Spleen (tissue), 11 donors: ENCODE measurements at regions not wholly inside any gene's neighbourhood (a gene's known extent, or its start where the extent isn't known, plus 50 kb on each side); places are given as distances from the start of the nearest gene placed in this dataset.
"Not testable (repeated sequence)": the region's sequence is repeated elsewhere in the genome, so short reads cannot be mapped to it uniquely, and the experiment has no call there.

Source experiments
- DNase-seq: peaks from one replicate; pipeline ENCODE4 v3.0.0-alpha.2; 2020
- H3K27ac ChIP-seq, 8 donors: fragments of 200-600 bp; sonication (generic) in 7 of 8; 1 replicate in 4 of 8; 2 replicates in 4 of 8; pipeline versions ENCODE4 v1.5.0 to v1.8.0; 2016 to 2021; ENCODE audit warnings: inconsistent platforms in 4 of 8, mild to moderate bottlenecking in 4 of 8, moderate library complexity in 1 of 8
- H3K27me3 ChIP-seq, 7 donors: fragments of 200-600 bp; sonication (generic) in 6 of 7; replicated peaks in 1 of 7; 1 replicate in 4 of 7; 2 replicates in 3 of 7; pipeline versions ENCODE4 v1.5.0 to v1.8.0; 2016 to 2021; ENCODE audit warnings: inconsistent platforms in 3 of 7, mild to moderate bottlenecking in 1 of 7
- H3K36me3 ChIP-seq, 6 donors: fragments of 200-600 bp; sonication (generic) in 5 of 6; 1 replicate in 4 of 6; 2 replicates in 2 of 6; pipeline versions ENCODE4 v1.5.0 to v1.8.0; 2016 to 2021; ENCODE audit warnings: inconsistent platforms in 2 of 6
- H3K4me1 ChIP-seq, 6 donors: fragments of 200-600 bp; sonication (generic) in 5 of 6; 1 replicate in 3 of 6; 2 replicates in 3 of 6; pipeline versions ENCODE4 v1.5.0 to v1.8.0; 2016 to 2021; ENCODE audit warnings: inconsistent platforms in 3 of 6
- H3K4me3 ChIP-seq, 8 donors: fragments of 200-600 bp; sonication (generic) in 7 of 8; 1 replicate in 4 of 8; 2 replicates in 4 of 8; pipeline versions ENCODE4 v1.5.0 to v1.8.0; 2016 to 2021; ENCODE audit warnings: inconsistent platforms in 4 of 8, mild to moderate bottlenecking in 4 of 8, moderate library complexity in 2 of 8
- H3K9me3 ChIP-seq, 8 donors: fragments of 200-600 bp; sonication (generic) in 7 of 8; 1 replicate in 4 of 8; 2 replicates in 4 of 8; pipeline versions ENCODE4 v1.5.0 to v1.8.0; 2016 to 2021; ENCODE audit warnings: inconsistent platforms in 4 of 8
- WGBS, 5 donors: extraction: QIAGEN DNeasy Blood & Tissue Kit in 3 of 5; methylation state at CpG; one replicate each; pipeline versions ENCODE4 v1.1.5 to v1.1.7; 2013 to 2018; 5-methylcytosine and 5-hydroxymethylcytosine counted together
- intact Hi-C: fragments of 100-400 bp; cut with DNase I; formaldehyde crosslinking; loops from one replicate; pipeline ENCODE4 v1.15.0; 2023; ENCODE audit warnings: low total_unique reads
- donor health status: healthy with polysubstance abuse.
- donor health status: DM: no; HTN: no; CAD: no; lungs with moderate emphysema.
- donor health status: DM: no; HTN: no; CAD: no.
- donor health status: Bipolar disorder and iron deficiency.
- donor health status: healthy.
- donor health status: DM: no; HTN: no; CAD: no.
- donor health status: DM: yes; HTN: yes; CAD: no.

DNA sequence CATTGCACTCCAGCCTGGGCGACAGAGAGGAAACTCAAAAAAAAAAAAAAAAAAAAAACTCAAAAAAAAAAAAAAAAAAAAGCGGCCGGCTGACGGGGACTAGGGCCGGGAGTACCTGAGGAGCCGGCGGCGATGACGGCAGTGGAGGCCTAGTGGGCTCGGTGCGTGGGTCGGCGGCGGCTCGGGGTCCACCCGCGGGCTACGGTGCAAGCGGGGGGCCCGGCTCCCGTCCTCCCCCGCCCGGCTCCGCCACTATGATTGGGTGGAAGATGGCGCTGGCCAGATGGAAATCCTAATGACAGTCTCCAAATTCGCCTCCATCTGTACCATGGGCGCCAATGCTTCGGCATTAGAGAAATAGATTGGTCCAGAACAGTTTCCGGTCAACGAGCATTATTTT lies 190.7 kb downstream of the TGIF2LX start:
- WGBS, 5 donors = 91 to 99% (median 94%) methylated on average over 18 to 30 of the region's 30 CpGs
- H3K9me3 ChIP-seq, intact Hi-C loops, H3K27ac ChIP-seq, H3K27me3 ChIP-seq, H3K4me3 ChIP-seq, H3K36me3 ChIP-seq, H3K4me1 ChIP-seq: not testable (repeated sequence)
- peak; percentile 62 for DNase-seq

DNA sequence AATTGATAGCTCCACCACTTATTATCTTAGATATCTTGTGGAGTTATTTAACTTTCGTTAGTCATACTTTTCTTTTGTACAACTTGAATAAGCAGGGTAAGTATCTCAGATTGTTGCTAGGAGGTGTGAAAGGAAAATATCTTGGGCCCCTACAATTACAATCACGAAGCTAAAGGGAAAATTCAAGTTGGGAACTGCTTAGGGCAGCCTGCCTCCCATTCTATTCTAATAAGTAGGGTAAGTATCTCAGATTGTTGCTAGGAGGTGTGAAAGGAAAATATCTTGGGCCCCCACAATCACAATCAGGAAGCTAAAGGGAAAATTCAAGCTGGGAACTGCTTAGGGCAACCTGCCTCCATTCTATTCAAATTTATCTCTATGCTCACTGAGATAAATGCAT lies 213.2 kb downstream of the TGIF2LX start:
- WGBS, 5 donors = 47 to 79% (median 59%) methylated on average over 1 to 2 of the region's 2 CpGs; no CpG with 5 or more reads in 1 of the 5 donors
- intact Hi-C loops, DNase-seq, H3K4me3 ChIP-seq, H3K4me1 ChIP-seq, H3K36me3 ChIP-seq, H3K27ac ChIP-seq, H3K9me3 ChIP-seq, H3K27me3 ChIP-seq: not testable (repeated sequence)

DNA sequence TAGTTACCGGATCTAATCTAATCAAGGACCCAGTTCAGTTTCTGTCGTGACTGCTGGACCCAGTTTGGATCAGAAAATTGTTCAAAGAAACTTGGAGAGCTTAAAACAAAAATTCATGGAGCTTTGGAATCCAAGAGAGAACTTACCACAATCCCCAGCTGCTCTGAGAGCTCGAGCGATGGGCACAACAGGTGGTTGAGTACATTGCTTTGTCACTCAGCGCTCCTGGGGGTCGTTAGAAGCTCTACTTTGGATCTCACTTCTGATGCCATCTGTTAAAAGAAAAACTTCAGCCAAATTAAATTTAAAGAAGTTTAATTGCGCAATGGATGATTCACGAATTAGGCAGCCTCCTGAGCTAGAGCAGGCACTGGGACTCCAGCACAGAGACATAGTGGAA lies 257.3 kb downstream of the TGIF2LX start:
- H3K27me3 ChIP-seq, H3K36me3 ChIP-seq, H3K9me3 ChIP-seq, H3K4me3 ChIP-seq, intact Hi-C loops, H3K27ac ChIP-seq, H3K4me1 ChIP-seq, DNase-seq: not testable (repeated sequence)
- 55 to 76% (median 67%) methylated on average over 6 to 8 of the region's 8 CpGs for WGBS, 5 donors

DNA sequence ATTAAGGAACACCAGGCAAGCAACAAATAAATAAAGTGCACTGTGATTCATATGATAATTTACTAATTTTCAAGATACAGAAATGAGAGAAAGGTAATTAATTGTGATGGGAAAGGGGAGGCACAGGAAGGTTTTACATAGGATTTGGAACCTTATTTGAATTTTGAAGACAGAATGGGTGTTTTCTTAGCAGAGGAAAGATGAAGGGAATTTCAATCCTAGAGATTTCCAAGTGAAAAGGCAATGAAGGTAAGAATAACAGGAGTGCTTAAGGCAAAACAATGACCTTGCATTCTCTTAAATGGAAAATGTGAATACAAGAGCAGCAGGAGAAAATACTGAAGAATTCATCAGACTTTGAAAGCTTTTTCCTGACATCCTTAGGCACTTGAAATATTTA lies 267.3 kb downstream of the TGIF2LX start:
- DNase-seq, H3K4me3 ChIP-seq, intact Hi-C loops, H3K4me1 ChIP-seq, H3K36me3 ChIP-seq, H3K27ac ChIP-seq, H3K27me3 ChIP-seq, H3K9me3 ChIP-seq: not testable (repeated sequence)

DNA sequence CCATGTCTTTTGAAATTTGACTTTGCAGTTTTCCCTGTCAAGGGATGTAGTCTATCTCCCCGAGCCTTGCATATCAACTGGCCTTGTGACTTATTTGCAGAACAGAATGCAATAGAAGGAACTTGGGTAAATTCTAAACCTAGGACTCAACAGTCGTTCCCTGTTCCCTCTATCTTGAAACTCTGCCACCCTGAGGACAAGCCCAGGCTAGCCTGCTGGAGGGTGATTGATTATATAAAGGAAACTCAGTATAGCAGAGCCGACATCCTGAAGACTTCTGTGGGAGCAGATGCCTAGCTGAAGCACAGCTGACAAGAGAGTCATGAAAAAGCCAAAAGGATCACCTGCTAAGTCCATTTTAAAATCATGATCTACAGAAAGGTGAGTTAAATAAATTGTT lies 285.1 kb downstream of the TGIF2LX start:
- H3K27ac ChIP-seq, H3K27me3 ChIP-seq, H3K4me3 ChIP-seq, H3K4me1 ChIP-seq, intact Hi-C loops, DNase-seq, H3K9me3 ChIP-seq, H3K36me3 ChIP-seq: not testable (repeated sequence)
- WGBS, 5 donors = 61 to 90% (median 75%) methylated on average over 2 to 3 of the region's 3 CpGs; no CpG with 5 or more reads in 1 of the 5 donors

DNA sequence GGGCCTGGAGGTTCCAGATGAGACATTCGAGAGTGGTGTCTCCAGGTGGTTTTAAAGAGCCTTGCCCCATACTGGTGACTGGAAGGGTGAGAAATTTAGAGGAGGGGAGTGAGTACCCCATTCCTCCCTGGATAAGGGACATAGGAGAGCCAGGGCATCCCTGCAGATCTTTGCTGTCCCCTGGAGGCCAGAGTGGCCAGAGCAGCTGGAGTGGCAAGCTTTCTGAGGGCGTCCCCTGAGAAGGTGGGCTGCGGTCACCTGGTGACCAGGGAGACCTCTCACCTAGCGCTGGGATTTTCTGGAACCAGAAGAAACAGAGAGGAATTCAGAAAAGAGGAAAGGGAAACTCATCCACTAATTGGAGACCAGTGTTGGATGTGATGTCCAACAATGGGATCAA lies 300.9 kb downstream of the TGIF2LX start:
- H3K27ac ChIP-seq, H3K27me3 ChIP-seq, H3K36me3 ChIP-seq, intact Hi-C loops, H3K4me3 ChIP-seq, H3K4me1 ChIP-seq, DNase-seq, H3K9me3 ChIP-seq: not testable (repeated sequence)
- whole genome bisulfite sequencing, 5 donors = 67 to 85% (median 79%) methylated on average over 3 of the region's 4 CpGs; no CpG with 5 or more reads in 1 of the 5 donors

DNA sequence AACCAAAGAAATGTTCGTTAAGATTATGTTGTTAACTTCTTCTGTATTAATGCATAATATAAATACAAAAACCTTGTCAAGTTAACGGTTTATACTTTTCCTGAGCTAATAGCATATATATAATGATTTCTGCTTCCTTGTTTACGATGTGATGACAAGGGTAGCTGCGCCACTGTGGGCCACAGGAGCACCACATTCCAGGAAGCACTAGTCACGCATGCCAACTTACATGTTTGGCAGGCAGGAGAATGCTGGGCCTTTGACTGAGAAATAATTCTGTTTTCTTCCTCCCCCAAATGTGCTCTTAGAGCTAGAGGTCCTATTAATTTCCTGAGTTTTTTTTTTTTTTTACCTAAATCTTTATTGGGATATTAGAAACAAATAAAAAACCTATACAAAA lies 349.9 kb downstream of the TGIF2LX start:
- WGBS, 5 donors = 73 to 84% (median 83%) methylated on average over 3 to 5 of the region's 5 CpGs
- H3K4me1 ChIP-seq, H3K9me3 ChIP-seq, intact Hi-C loops, H3K36me3 ChIP-seq, H3K4me3 ChIP-seq, DNase-seq, H3K27me3 ChIP-seq, H3K27ac ChIP-seq: not testable (repeated sequence)
